DMS153 (cell line): ENCODE measurements at regions not wholly inside any gene's neighbourhood (a gene's known extent, or its start where the extent isn't known, plus 50 kb on each side); places are given as distances from the start of the nearest gene placed in this dataset.

Experiments used
- DNase-seq: peaks from one replicate; lab custom pipeline; 2025; lab: John Stamatoyannopoulos, UW

DNA sequence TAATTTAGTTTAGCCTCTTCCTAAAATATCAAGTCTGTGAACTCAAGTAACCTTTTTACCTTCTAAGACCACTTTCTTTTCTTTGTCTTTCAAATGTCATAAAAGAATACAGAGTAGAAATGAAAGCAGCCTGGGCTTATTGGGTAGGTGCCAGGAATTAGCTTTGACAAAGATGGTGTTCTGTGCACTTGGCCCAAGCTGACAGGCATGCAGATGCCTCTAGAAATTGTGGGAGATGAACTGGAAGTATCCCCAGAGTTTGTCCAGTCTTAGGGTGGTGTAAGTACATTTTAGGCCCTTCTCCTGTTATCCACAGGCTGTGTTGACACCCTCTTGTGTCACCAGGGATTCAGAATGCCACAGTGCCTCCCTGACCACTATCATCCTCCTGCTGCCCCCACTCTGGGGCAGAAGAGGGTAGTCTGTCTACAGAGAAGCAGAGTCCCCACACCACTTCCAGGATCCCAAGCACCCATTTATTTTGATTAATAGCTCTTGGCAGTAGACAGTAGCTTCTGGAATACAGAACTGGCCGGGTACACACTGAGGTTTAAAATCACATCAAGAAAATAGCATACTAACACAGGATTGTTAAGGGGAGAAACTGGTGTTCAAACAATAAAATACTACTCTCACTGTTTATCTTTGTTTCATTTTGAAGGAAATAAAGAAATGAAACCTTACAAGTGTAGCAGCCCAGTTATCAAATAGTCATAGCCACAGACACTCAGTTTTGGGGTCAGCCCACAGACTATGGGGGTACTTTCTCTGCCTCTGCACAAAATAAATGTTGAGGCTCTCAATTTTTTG lies 343.2 kb downstream of the KCNRG start:
- DNase-seq: peak; percentile 17

- no peak for DNase-seq
Observed at GRCh38 chr13:50359041-50359367, 343.8 kb downstream of the KCNRG start.

- DNase-seq: no peak
Observed at GRCh38 chr13:50359779-50360178, 344.5 kb downstream of the KCNRG start.

- DNase-seq: no peak
Observed at GRCh38 chr13:50360637-50361036, 345.4 kb downstream of the KCNRG start.

DNA sequence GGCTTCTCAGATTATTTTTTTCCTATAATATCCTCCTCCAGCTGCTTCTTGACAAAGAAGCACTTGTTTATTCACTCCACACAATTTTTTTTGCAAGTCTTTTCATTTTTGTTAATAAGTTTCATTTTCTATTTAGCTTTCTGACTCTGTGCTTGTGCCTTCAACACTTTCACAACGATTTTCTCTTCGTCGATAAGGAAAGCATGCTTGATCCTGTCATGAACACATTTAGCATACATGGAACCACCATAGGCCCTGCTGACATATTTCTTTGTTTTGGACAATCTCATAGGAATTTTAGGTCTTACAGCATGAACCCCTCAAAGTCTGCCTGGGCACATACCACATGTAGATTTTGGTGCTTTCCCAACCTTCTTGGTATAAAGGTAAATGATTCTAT lies 346.0 kb downstream of the KCNRG start:
- DNase-seq: no peak

DNA sequence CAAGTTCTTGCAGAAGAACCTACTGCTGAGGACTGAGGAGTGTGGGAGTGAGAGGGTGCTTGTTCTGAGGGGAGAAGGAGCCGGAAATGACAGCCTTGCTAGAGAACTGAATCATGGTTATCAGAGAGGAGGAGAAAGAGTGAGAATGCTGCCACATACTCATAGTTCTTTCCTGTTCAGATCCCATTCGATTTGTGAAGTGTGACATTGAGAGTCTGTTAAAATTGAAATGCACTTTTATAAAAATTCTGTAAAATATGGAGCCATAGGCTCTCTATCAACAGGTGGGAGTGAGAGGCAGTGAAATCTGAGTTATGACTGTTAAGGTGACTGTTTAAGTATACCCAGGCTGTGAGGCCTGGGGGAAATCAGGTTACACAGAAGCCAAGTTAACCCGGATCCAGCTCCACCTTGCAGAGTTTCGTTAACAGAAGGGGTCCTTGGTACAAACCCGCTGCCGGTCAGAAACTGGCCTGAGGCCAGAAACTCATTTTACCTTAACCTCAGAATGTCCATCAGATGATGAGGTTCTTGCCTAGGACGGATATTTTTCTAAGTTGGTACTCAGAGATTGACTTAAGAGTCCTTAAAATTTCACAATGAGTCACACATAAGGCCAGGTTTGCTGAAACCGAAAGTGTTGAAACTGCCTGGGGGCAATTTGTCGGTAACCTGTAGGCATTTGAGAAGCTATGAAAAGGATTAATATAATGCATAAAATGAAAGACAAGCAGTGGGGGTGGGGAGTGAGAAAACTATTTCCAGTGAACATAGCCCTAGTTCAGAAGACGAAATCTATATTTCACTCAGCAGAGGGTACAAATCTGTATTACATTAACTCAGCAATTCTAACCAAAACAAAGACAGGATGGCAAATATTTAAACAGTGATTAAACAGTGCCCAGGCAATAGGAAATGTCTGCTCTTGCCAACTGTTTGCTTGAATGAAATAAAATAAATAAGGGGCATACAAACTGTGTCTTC lies 350.5 kb downstream of the KCNRG start:
- peak; percentile 91 for DNase-seq

GRCh38 chr13:50366488-50367174 lies 351.4 kb downstream of the KCNRG start:
- peak; percentile 81 for DNase-seq

- no peak for DNase-seq
Observed at GRCh38 chr13:50369646-50370045, 354.4 kb downstream of the KCNRG start.

DNA sequence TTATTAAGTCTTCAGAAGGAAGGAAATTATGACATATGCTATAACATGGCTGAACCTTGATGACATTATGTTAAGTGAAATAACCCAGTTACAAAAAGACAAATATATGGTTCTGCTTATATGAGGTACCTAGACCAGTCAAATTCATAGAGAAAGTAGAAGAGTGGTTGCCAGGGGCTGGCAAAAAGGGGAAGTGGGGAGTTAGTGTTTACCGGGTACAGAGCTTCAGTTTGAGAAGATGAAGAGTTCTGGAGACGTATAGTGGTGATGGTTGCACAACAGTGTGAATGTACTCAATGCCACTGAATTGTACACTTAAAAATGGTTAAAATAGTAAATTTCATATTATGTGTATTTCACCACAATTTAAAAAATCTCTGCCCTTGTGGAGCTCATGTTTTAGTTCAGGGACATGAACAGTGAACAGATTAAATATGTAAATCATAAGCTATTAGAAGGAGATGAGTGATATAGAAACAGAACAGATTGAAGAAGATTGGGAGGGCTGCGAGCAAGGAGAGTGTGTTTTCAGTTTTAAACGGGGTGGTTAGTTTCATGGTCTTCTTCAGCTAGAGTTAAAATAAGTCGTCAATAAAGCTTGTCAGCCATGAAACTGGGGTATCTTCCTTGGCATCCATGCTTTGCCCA lies 355.2 kb downstream of the KCNRG start:
- no peak for DNase-seq

- no peak for DNase-seq
Observed at GRCh38 chr13:50374517-50374916, 359.3 kb downstream of the KCNRG start.

DNA sequence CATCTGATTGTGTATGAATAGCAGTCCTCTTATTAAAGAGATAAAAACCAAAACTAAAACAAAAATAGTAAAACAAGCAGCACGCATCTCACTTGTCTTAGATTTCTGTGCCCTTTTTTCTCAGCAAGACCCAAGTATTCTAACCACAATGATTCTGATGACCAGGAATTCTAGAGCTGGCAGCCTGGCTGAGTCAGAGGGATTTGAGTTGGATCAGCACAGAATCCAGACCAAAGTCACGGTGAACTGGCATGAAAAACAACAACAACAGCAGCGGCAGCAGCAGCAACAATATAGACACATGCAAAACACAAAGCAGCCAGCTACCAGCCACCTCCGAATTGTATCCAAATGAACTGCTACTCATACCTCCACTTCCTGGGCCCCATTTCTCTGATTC lies 360.5 kb downstream of the KCNRG start:
- no peak for DNase-seq

- no peak for DNase-seq
Observed at GRCh38 chr13:50376895-50377575, 361.8 kb downstream of the KCNRG start.

DNA sequence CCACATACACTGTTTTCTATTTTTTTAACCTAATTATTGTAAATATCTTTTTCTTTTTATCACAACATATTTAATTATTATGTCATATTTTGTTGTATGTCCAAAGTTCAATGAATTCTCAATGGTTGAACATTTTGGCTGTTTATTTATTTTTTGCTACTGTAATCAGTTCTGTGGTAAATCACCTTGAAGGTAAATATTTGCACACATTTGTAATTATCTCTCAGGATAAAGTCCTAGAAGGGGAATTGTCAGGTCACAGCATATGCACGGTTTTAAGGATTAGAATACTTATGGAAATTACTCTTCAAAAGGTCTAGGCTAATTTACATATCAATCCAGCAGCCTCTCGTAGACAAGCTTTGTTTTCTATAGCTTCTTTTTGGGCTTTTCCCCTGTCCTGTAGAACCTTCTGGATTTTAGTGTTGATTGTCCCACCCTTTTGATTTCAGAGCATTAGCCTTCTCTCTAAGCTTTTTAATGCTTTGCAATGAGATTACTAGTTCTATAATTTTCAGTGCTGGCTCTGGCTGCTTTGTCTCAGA lies 362.6 kb downstream of the KCNRG start:
- DNase-seq: no peak

- no peak for DNase-seq
Observed at GRCh38 chr13:50378509-50379044, 363.3 kb downstream of the KCNRG start.

- DNase-seq: no peak
Observed at GRCh38 chr13:50379584-50379983, 364.3 kb downstream of the KCNRG start.

DNA sequence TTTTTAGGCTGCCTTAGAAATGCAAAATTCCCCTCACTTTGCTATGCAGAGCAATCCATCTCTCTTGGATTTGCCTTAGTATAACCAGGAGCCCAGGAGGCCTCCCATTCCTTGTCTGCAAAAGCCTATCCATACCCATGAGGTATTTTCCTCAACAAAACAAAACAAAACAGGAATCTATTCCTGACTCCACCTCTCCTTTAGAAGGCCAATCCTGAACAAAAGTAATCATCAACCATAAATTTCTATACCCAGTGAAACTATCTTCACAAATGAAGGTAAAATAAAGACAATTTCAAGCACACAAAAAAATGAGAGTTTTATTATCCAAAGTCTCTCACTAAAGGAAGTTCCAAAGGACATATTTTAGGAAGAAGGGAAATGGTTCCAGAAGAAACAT lies 365.7 kb downstream of the KCNRG start:
- no peak for DNase-seq

DNA sequence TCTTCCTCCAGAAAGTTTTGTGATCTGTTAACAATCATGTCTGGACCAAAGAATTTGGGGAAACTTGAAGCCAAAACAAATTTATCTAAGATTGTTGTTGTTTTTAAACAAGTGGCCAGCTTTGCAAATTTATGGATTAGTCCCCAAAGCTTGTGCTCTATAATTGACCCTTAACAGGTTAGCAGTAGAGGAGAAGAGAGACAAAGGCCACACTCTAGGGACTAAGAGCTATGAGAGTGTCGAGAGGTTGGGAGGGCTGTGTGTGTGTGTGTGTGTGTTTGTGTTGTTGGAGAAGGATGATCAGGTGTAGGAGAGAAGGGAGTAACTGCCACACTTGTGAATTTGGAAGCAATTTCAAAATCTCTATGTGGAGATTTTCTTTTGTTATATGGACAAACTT lies 367.3 kb downstream of the KCNRG start:
- DNase-seq: no peak

DNA sequence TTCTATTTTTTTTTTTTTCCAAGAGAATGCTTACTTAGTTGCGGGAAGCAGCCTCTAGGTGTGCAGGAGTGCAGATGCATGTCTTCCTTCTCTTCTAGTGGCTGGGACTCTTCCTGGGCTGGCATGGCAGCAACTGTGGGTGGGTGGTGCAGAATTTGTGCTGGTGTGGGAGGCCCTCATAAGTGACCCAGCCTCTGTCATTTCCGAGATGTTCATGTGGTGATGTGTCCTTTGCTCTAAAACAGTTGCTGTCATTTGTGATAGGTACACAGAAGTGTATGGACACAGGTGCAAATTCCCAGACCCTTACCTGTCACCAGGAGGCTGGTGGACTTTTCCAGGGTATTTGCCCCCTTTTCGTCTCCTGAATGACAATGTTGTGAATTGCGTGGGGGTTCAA lies 367.7 kb downstream of the KCNRG start:
- DNase-seq: no peak

GRCh38 chr13:50384724-50385123 lies 369.5 kb downstream of the KCNRG start:
- DNase-seq: no peak

- no peak for DNase-seq
Observed at GRCh38 chr13:50386541-50387050, 371.4 kb downstream of the KCNRG start.
